Fibroblast of skin of left biceps (primary cell): ENCODE measurements at regions not wholly inside any gene's neighbourhood (a gene's known extent, or its start where the extent isn't known, plus 50 kb on each side); places are given as distances from the start of the nearest gene placed in this dataset.

Experiments
- DNase-seq, 2 experiments: peaks; one replicate each; pipeline ENCODE4 v3.0.0-alpha.2; 2013; ENCODE audit warnings: low read depth in 2 of 2

- DNase-seq = no peak
Observed at GRCh38 chr3:84877092-84877491, 81.7 kb upstream of the CADM2 start.

- DNase-seq = no peak
Observed at GRCh38 chr3:84881288-84881687, 77.5 kb upstream of the CADM2 start.

- DNase-seq = no peak
Observed at GRCh38 chr3:84885199-84885882, 73.4 kb upstream of the CADM2 start.

GRCh38 chr3:84891851-84892250 is 66.9 kb upstream of the CADM2 start:
- no peak for DNase-seq

GRCh38 chr3:84893211-84893610 is 65.6 kb upstream of the CADM2 start:
- DNase-seq = no peak

- no peak for DNase-seq
Observed at GRCh38 chr3:84904212-84904611, 54.6 kb upstream of the CADM2 start.

GRCh38 chr3:84904816-84905555 is 53.8 kb upstream of the CADM2 start:
- DNase-seq = no peak

GRCh38 chr3:84905556-84905920 is 53.3 kb upstream of the CADM2 start:
- DNase-seq = no peak

- DNase-seq = no peak
Observed at GRCh38 chr3:84906065-84906464, 52.7 kb upstream of the CADM2 start.
